Endothelial cell (in vitro differentiated cells): ENCODE measurements at regions not wholly inside any gene's neighbourhood (a gene's known extent, or its start where the extent isn't known, plus 50 kb on each side); places are given as distances from the start of the nearest gene placed in this dataset.
A peak's percentile ranks its signal among the peaks of the same experiment; 100 is the strongest.

Experiments
- DNase-seq: peaks from one replicate; pipeline ENCODE4 v3.0.0; 2021; ENCODE audit warnings: low spot score
- H3K27ac Mint-ChIP-seq: one replicate; pipeline ENCODE4 v1.8.0; 2021; ENCODE audit warnings: mixed read lengths, inconsistent platforms; ENCODE audit not compliant: unreplicated experiment
- H3K27me3 Mint-ChIP-seq: one replicate; pipeline ENCODE4 v1.8.0; 2021; ENCODE audit warnings: mild to moderate bottlenecking, moderate library complexity, mixed read lengths, inconsistent platforms; ENCODE audit not compliant: unreplicated experiment
- H3K36me3 Mint-ChIP-seq: one replicate; pipeline ENCODE4 v1.8.0; 2021; ENCODE audit warnings: mild to moderate bottlenecking, low read depth, mixed read lengths, inconsistent platforms; ENCODE audit not compliant: unreplicated experiment
- H3K4me1 Mint-ChIP-seq: one replicate; pipeline ENCODE4 v1.8.0; 2021; ENCODE audit warnings: mild to moderate bottlenecking, mixed read lengths, inconsistent platforms; ENCODE audit not compliant: unreplicated experiment
- H3K4me3 Mint-ChIP-seq: one replicate; pipeline ENCODE4 v1.8.0; 2021; ENCODE audit warnings: mild to moderate bottlenecking, mixed read lengths, inconsistent platforms; ENCODE audit not compliant: unreplicated experiment
- H3K9me3 Mint-ChIP-seq: one replicate; pipeline ENCODE4 v1.8.0; 2021; ENCODE audit warnings: mixed read lengths, inconsistent platforms; ENCODE audit not compliant: unreplicated experiment
- TF ChIP-seq, protein P1 (sequence below): fragments of 200-600 bp; sonication (generic); IDR thresholded peaks from one replicate; pipeline ENCODE4 v1.5.0; 2021; ENCODE audit warnings: antibody characterized with exemption; ENCODE audit not compliant: unreplicated experiment

GRCh38 chr6:14727494-14728395 is 518.1 kb upstream of the JARID2 start:
- peaks cover 1% of the 10 kb centered on the region for H3K27me3 Mint-ChIP-seq
- H3K4me1 Mint-ChIP-seq: peaks cover 12% of the 10 kb centered on the region
- H3K27ac Mint-ChIP-seq: no peak overlapping the region
- peak overlapping the region; percentile 43 for H3K4me3 Mint-ChIP-seq
- DNase-seq: no peak
- no peaks in the 10 kb centered on the region for H3K36me3 Mint-ChIP-seq
- no peaks in the 10 kb centered on the region for H3K9me3 Mint-ChIP-seq
- TF ChIP-seq, protein P1, sequence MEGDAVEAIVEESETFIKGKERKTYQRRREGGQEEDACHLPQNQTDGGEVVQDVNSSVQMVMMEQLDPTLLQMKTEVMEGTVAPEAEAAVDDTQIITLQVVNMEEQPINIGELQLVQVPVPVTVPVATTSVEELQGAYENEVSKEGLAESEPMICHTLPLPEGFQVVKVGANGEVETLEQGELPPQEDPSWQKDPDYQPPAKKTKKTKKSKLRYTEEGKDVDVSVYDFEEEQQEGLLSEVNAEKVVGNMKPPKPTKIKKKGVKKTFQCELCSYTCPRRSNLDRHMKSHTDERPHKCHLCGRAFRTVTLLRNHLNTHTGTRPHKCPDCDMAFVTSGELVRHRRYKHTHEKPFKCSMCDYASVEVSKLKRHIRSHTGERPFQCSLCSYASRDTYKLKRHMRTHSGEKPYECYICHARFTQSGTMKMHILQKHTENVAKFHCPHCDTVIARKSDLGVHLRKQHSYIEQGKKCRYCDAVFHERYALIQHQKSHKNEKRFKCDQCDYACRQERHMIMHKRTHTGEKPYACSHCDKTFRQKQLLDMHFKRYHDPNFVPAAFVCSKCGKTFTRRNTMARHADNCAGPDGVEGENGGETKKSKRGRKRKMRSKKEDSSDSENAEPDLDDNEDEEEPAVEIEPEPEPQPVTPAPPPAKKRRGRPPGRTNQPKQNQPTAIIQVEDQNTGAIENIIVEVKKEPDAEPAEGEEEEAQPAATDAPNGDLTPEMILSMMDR: no peak

GRCh38 chr6:14728396-14729024 is 517.4 kb upstream of the JARID2 start:
- peaks cover 1% of the 10 kb centered on the region for H3K27me3 Mint-ChIP-seq
- TF ChIP-seq, protein P1: no peak
- H3K9me3 Mint-ChIP-seq: no peaks in the 10 kb centered on the region
- no peaks in the 10 kb centered on the region for H3K36me3 Mint-ChIP-seq
- H3K4me1 Mint-ChIP-seq: peaks cover 11% of the 10 kb centered on the region
- no peak overlapping the region for H3K27ac Mint-ChIP-seq
- H3K4me3 Mint-ChIP-seq: peak overlapping the region; percentile 43
- no peak for DNase-seq

GRCh38 chr6:14729129-14729871 is 516.6 kb upstream of the JARID2 start:
- peaks cover 11% of the 10 kb centered on the region for H3K4me1 Mint-ChIP-seq
- H3K27ac Mint-ChIP-seq: no peak overlapping the region

DNA sequence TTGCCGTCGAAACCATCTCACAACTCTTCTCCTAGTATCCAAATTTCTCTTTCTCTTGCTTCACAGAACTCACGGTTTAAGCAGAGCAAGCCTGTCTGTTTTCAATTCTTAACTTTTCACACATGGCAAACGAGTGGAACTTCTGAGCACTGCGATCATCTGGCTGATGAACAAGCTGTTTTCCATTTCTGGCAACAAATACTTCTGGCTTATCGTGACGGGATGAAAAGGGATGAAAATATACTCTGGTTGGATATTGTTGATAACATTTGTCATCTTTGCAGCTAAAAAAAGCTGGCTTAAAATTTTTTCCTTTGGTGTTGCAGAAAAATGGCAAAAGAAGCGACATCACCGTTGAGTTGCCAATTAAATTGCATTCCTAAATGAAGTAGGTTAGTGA is 515.2 kb upstream of the JARID2 start:
- TF ChIP-seq, protein P1: no peak
- no peaks in the 10 kb centered on the region for H3K36me3 Mint-ChIP-seq
- peaks cover 13% of the 10 kb centered on the region for H3K4me1 Mint-ChIP-seq
- H3K4me3 Mint-ChIP-seq: no peak overlapping the region
- no peaks in the 10 kb centered on the region for H3K9me3 Mint-ChIP-seq
- H3K27ac Mint-ChIP-seq: no peak overlapping the region
- DNase-seq: no peak
- H3K27me3 Mint-ChIP-seq: peaks cover 1% of the 10 kb centered on the region

More at GRCh38 chr6:14729129-14729871, 516.6 kb upstream of the JARID2 start:
- H3K27me3 Mint-ChIP-seq: peaks cover 1% of the 10 kb centered on the region
- no peak overlapping the region for H3K4me3 Mint-ChIP-seq
- H3K9me3 Mint-ChIP-seq: no peaks in the 10 kb centered on the region
- no peaks in the 10 kb centered on the region for H3K36me3 Mint-ChIP-seq
- DNase-seq: no peak
- TF ChIP-seq, protein P1: no peak
